HCEC 1CT (cell line): ENCODE measurements at regions not wholly inside any gene's neighbourhood (a gene's known extent, or its start where the extent isn't known, plus 50 kb on each side); places are given as distances from the start of the nearest gene placed in this dataset.
A peak's percentile ranks its signal among the peaks of the same experiment; 100 is the strongest.
"Not testable (repeated sequence)": the region's sequence is repeated elsewhere in the genome, so short reads cannot be mapped to it uniquely, and the experiment has no call there.

Experiments
- DNase-seq: peaks from one replicate; pipeline ENCODE4 v3.0.0-alpha.2; 2017

DNA sequence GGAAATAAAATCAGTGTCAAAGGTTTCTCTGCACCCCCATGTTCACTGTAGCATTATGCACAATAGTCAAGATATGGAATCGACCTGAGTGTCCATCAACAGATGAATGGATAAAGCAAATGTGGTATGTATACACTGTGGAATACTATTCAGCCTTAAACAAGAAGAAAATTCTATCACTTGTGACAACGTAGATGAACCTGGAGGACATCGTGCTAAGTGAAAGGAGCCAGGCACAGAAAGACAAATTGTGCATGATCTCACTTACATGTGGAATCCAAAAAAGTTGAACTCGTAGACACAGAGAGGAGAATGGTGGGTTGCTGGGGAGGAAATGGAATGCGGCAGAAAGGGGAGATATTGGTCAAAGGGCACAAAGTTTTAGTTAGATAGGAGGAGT lies 136.3 kb upstream of the ESR1 start:
- DNase-seq, result no peak

- no peak for DNase-seq
Observed at GRCh38 chr6:151674578-151674977, 132.9 kb upstream of the ESR1 start.

DNA sequence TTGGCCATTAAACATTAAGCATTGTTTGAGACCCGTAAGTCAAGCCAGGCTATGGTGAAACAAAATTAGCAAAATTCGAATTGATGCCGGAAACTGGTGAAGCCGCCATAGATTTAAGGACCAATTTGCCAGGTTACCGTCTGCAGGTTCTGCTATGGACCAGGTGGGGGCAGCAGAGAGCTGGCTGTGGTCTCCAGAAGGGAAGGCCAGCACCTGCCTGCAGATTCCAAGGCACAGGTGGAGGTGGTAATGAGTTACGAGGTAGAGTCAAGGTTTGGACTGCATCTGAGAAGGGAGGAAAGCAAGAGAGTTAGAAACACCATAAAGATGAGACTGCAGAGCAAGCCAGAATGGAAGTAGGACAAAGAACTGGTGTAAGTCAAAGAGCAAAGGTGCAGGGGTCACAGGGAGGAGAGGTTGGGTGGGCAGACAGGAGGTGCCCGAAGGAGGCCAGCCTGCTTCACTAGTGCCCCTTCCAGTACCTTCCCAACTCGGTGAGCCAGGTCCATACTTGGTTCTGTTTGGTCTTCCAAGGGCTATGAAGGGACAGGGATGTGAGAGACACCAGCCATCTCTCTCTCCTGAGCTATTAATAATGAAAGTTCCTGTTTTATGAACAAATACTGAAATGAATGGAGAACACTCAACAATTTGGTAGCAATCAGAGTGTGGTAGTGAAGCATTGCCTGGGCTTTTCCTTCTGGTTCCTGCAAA lies 131.6 kb upstream of the ESR1 start:
- no peak for DNase-seq

- DNase-seq, result no peak
Observed at GRCh38 chr6:151676460-151676945, 131.0 kb upstream of the ESR1 start.

- no peak for DNase-seq
Observed at GRCh38 chr6:151677404-151677803, 130.1 kb upstream of the ESR1 start.

DNA sequence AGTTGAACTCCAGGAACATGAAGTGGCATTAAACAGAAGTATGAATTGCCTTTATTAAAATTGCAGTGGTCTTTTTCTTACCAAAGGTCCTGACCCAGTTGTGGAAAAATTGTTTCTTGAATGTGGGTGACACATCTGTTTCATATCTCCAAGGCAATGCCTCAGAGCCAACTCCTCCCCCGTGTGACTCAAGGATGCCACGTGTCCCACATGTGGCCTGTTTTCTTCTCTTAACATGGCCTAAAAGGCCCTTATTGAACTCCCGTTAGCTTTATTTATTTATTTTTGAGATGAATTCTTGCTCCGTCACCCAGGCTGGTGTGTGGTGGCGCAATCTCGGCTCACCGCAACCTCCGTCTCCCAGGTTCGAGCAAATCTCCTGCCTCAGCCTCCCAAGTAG lies 128.4 kb upstream of the ESR1 start:
- DNase-seq, result peak; percentile 52

- DNase-seq, result no peak
Observed at GRCh38 chr6:151679941-151680340, 127.5 kb upstream of the ESR1 start.

GRCh38 chr6:151680846-151681432 lies 126.5 kb upstream of the ESR1 start:
- DNase-seq, result no peak

GRCh38 chr6:151681433-151682059 lies 125.9 kb upstream of the ESR1 start:
- no peak for DNase-seq

GRCh38 chr6:151682251-151682650 lies 125.2 kb upstream of the ESR1 start:
- DNase-seq, result no peak

DNA sequence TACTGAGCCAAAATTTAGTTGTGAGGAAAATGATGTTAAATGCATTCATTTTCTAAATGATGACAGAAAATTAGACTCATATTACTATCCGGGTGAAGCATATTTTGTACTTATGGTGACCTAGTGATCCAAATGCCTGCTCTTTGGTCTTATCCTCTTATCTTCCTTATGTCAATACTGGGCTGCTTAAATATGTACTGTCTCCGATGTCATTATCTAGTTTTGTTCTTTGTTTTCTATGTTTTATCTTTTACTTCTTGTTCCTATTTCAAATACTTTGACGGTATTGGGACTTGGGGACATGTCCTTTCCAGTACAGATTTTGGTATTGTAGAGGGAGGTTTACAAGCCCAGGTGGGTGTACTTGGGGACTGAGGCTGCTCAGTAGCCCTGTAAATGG lies 124.6 kb upstream of the ESR1 start:
- no peak for DNase-seq

DNA sequence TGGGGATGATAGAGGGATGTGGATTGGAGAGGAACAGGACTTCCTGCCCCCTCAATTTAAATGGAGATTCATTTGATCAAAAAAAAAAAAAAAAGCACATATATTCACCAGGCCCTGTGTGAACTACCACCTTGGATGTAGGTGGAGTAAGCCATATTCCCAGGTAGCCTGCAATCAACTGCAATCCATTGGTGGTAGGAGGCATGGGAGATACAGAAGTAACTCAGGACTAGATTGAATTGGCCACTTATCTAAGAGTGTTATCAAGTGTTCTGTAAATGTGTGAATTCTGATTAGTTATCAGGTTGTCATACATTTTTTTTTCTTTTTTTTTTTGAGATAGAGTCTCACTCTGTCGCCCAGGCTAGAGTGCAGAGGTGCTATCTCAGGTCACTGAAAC lies 124.1 kb upstream of the ESR1 start:
- no peak for DNase-seq

GRCh38 chr6:151689499-151690201 lies 117.8 kb upstream of the ESR1 start:
- no peak for DNase-seq

- DNase-seq, result peak; percentile 27
Observed at GRCh38 chr6:151690303-151690702, 117.2 kb upstream of the ESR1 start.

DNA sequence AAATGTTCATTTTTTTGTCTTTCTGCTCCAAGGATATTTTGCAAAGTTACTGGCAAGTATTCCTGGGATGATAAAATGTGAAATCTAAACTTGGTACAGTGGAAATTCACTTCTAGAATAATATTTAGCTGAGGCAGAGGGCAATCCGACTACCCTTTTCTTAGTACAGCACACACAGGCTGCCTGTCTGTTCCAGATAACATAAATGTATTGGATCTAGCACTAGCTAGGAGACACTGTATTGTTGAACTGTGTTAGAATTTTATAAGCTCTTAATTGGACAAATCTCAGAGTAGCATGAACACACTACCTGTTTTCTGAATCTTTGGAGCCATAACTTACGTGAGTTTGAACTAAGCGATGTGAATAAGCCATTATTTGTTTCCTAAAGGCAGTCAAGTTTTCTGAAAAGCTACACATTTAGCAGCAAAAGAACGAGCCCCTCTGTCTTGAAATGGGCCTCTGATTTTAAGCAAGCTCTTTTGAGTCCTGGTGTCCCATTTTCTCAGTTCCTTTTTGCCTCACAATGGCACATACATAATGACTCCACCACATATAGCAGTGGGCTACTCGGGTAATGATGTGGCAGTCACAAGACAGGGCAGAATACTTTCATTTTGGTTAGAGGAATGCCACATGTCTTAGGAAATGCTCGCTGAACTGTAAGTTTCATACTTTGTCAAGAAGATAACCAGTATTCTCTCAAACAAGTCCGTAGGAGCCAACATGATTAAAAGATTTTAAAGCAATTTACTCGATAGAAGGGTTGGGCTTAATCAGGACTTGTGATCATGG lies 116.5 kb upstream of the ESR1 start:
- peak; percentile 40 for DNase-seq

GRCh38 chr6:151692216-151692615 lies 115.3 kb upstream of the ESR1 start:
- no peak for DNase-seq

DNA sequence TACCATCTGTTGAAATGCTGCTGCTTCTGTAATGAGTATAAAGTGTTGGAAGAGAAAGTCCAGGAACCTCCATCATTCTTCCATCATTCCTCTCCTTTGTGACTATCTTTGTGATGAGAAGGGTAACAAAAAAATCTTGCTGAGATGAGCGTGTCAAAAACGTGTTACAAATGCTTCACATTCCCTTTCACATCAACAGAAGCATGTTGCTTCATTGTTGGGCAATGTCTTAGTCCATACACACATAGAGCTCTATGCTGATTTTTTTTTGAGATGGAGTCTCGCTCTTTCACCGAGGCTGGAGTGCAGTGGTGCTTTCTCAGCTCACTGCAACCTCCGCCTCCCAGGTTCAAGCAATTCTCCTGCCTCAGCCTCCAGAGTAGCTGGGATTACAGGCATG lies 114.1 kb upstream of the ESR1 start:
- DNase-seq, result no peak

- no peak for DNase-seq
Observed at GRCh38 chr6:151695156-151695555, 112.3 kb upstream of the ESR1 start.

GRCh38 chr6:151696302-151696701 lies 111.2 kb upstream of the ESR1 start:
- DNase-seq, result not testable (repeated sequence)

DNA sequence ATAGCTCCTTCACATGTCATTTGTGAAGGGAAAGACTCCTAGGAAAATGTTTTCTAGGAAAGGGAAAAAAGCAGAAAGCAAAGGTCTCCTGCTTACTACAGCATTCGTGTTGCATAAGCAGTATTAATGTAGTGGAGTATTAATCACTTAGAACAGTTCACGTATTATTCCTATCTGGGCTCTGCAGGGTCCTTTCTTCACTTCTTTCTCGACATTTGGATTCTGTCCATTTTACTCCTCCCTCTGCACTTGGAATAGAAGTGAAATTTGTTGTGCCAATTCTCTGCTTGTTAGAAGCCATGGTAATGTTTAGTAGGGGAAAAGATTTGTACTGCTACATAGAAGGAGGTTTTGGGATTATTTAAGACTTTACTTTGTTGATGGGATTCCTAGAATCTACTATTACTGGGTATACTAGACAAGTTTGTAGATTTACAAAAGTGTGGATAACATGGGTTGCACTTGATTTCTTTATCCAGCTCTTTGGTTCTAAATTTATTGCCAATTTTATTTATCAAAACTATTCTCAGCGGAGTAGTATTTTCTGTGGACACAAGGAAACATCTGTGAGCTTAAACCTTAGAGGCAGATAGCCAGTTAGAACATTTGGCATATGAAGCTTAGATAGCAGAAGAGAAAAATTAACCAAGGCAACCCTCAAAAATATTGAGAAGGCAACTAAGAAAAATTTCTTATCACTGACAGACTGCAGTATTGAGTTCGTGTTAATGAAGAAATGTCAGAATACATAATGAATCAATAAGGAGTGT lies 108.4 kb upstream of the ESR1 start:
- DNase-seq, result no peak

DNA sequence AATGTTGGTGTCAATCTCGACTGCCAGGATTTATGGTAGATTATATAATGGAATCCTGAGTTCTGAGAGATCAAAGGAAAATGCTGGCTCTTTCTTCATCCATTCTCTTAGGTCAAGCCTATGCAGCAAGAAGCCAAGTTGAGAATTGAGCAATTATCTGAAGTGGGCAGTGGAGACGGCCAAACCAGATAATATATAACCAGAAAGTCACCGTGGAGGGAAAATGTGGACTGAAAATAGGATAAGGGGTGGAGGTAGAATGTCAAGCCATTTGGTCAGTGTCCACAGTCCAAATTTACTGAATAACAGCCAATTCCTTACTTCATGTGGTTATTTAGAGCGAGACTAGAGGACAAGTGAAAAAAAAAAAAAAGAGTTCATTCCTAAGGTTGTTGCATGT lies 107.8 kb upstream of the ESR1 start:
- DNase-seq, result no peak
